GM12874 (cell line): ENCODE measurements at regions not wholly inside any gene's neighbourhood (a gene's known extent, or its start where the extent isn't known, plus 50 kb on each side); places are given as distances from the start of the nearest gene placed in this dataset.

Experiments
- TF ChIP-seq, protein P1 (sequence below): IDR thresholded peaks from 2 replicates; pipeline ENCODE4 v1.5.1; 2011; ENCODE audit warnings: low read depth, mild to moderate bottlenecking, control low read depth, low read length, moderate library complexity; ENCODE audit not compliant: insufficient read depth

DNA sequence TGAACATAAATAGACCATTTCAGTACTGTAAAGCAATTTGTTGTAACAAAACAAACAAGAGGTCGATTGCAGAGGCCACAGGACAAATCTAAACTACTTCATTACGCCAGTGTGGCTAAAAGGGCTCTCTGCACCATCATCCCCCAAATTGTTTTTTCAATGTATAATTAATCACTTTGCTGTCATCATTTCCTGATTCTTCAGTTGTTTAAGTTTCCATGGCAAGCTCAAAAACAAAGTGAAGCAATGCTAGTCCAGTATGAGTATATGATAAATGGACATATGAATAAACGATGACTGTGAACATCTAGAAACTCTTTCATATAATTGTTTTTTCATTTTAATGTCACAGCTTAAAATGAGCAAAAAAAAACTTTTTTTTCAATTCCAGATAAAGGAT lies 235.4 kb upstream of the FGF13 start:
- TF ChIP-seq, protein P1, sequence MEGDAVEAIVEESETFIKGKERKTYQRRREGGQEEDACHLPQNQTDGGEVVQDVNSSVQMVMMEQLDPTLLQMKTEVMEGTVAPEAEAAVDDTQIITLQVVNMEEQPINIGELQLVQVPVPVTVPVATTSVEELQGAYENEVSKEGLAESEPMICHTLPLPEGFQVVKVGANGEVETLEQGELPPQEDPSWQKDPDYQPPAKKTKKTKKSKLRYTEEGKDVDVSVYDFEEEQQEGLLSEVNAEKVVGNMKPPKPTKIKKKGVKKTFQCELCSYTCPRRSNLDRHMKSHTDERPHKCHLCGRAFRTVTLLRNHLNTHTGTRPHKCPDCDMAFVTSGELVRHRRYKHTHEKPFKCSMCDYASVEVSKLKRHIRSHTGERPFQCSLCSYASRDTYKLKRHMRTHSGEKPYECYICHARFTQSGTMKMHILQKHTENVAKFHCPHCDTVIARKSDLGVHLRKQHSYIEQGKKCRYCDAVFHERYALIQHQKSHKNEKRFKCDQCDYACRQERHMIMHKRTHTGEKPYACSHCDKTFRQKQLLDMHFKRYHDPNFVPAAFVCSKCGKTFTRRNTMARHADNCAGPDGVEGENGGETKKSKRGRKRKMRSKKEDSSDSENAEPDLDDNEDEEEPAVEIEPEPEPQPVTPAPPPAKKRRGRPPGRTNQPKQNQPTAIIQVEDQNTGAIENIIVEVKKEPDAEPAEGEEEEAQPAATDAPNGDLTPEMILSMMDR: no peak

DNA sequence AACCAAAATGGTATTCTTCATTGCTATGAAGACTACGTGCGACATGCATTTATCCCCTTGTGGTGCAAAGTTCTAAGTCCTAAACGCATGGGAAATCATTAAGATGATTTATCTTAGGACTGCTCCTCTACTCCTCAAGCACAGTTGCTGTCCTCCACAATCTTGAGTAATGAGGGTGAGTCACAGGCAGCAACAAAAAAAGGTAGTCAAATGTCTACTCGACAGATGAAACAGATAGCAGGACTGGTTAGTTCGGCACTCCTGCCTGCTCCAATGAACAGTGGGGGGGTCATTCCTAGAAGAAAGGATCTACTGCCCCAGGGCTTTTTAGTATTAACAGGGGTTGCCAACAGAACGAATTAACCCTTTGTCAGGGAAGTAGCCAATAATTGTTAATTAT lies 233.7 kb upstream of the FGF13 start:
- TF ChIP-seq, protein P1: no peak

DNA sequence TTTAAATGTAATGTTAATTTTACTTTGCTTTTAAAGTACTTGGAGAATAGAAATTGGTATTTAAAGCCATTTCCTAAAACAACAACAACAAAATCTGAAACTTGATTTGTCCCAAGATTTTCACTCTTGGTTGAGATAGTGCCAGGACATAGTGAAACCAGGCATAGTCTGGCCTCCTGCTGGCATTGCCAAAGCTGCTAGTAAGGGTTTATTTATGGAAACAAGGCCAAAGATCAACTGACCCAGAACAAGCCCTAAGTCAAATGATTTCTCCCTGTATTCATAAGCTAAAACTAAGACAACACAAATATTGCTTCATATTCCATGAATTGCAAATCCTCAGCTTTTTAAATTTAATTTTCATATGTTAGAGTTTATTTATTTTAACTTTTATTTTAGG lies 227.5 kb upstream of the FGF13 start:
- TF ChIP-seq, protein P1: no peak

DNA sequence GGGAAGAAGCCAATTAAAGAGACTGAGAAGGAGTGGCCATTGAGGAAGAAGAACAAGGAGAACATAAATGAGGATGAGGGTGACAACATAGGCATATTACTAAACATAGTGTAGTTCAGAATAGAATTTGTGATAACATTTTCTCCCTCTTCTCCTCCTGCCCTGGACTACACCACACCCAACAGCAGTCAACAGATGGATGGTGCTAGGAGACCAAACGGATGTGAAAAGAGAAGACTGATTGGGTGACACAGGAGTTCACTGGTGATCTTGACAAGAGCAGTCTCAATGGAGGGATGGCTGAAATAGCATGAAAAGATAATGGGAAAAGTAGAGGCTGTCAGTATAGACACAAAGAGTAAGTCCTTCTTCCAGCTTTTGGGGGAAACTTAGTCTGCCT lies 226.5 kb upstream of the FGF13 start:
- TF ChIP-seq, protein P1: no peak

DNA sequence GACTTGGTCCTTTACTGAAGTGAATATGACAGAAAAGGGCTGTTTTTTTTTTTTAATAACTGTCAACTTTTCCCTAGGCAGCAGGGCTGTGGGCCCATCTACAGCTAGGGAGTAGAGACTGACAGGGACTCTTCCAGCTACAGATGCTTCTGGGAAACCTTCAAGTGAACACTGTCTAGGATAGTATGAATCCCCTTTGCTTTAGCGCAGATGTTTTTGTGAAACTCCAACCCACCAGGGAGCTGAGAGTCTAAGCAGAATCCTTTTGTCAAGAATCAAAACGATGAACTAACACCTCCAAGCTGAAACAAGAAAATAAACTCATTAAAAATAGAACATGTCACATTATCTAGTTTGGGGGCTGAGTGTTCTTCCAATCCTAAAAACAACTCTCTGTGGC lies 219.7 kb upstream of the FGF13 start:
- TF ChIP-seq, protein P1: no peak

DNA sequence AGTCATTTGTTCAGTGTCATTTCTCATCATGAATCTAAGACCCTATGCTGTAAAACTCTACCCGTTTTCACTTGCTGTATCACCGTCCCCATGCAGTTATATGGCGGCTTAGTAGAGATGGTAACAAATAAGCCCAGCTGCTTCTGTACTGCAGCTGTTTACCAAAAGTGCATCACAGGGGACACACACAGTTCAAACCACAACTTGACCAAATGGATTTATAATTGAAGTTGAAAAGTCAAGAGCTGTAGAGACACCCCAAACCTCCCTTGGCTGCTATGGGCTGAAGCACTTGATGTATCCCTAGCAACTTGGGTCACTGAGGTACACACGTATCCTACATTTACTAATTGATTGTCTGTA lies 219.0 kb upstream of the FGF13 start:
- TF ChIP-seq, protein P1: no peak

DNA sequence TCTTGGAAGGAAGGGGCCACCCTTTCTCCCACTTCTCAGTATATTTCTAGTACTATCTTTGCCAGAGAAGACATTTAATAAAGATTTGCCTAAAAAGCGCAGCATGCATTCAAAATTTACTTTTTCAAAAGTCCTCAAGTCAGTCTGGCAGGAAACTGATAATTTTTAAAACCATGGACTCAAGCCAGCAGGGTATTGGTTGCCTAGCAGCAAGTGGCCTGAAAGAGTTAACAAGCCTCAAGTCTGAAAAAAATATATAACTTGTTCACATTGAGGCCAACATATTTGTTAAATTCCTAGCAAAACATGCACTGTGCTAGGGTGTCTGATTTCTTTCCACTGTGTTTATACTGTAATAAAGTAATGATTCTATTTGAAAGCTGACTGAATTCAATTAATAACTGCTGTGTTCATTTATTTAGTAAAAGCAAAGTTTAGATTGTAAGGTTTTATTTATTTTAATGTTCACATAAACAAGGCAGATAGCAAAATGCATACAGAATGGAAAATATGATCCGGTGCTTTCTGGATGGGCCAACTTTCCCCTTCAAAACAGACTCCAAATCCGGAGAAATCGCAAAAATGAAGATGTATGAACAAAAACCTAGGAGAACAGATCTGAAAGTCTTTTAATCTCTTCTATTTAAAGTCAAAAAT lies 218.5 kb upstream of the FGF13 start:
- TF ChIP-seq, protein P1: no peak
